ENCODE measurements at regions not wholly inside any gene's neighbourhood (a gene's known extent, or its start where the extent isn't known, plus 50 kb on each side); places are given as distances from the start of the nearest gene placed in this dataset.
"Not testable (repeated sequence)": the region's sequence is repeated elsewhere in the genome, so short reads cannot be mapped to it uniquely, and the experiment has no call there.

DNA sequence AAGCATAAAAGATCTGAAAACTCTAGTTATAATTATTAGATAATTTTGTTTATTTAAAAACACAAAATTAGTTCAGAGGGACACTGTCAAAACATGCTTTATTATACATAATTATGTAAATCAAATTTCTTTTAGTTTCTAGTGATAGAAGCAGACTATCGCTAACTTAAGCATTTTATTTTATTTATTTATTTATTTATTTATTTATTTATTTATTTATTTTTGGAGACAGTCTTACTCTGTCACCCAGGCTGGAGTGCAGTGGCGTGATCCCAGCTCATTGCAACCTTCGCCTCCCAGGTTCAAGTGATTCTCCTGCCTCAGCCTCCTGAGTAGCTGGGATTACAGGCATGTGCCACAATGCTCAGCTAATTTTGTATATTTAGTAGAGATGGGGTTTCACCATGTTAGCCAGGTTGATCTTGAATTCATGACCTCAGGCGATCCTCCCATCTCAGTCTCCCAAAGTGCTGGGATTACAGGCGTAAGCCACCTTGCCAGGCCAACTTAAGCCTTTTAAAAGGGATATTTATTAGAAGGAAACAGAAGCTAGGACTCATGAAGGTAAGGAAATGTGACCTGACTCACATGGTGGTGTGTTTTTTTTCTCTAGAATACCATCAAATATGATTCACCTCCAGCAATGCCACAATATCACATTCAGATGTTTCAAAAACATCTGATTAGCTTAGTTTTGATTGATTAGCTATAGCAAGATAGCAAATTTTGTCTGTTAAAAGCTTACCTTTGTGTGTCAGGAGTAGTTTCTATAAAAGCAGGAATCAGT, 1357.4 kb upstream of the ADGRL4 start:
- CTCF ChIA-PET: no interaction called here

GRCh38 chr1:80359666-80360065, 1353.1 kb upstream of the ADGRL4 start:
- ChIA-PET POLR2A (no interaction called here), CTCF (no interaction called here)

More for the DNA sequence above, 1357.4 kb upstream of the ADGRL4 start:
- POLR2A ChIA-PET: no interaction called here

GRCh38 chr1:80349218-80349617, 1342.7 kb upstream of the ADGRL4 start:
- POLR2A ChIA-PET: no interaction called here
- CTCF ChIA-PET: no interaction called here

- ChIA-PET CTCF (no interaction called here), POLR2A (no interaction called here)
Measured at GRCh38 chr1:80341021-80341420, 1334.5 kb upstream of the ADGRL4 start.

DNA sequence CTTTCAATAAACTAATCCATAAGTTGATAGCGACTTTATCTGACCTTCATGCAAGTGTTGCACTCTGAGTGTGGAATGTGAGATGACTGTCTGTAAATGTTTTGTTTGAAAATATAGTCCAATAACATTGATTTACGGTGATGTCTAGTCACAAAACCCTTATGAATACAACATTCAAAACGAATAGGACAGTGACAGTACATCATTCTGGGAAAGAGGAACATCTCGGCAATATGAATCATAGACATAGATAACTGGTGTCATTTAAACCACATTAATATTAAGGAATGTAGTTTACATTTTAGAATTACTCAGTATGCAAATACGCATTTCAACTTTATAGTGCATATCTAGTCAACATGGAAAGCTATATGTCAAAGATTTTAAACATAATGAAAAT, 1311.6 kb upstream of the ADGRL4 start:
- POLR2A ChIA-PET: no interaction called here
- CTCF ChIA-PET: no interaction called here

GRCh38 chr1:80310703-80311245, 1304.2 kb upstream of the ADGRL4 start:
- ChIA-PET POLR2A (no interaction called here), CTCF (no interaction called here)

- CTCF ChIA-PET: no interaction called here
- POLR2A ChIA-PET: no interaction called here
Measured at GRCh38 chr1:80305466-80305865, 1298.9 kb upstream of the ADGRL4 start.

GRCh38 chr1:80293818-80294217, 1287.3 kb upstream of the ADGRL4 start:
- ChIA-PET POLR2A (no interaction called here), CTCF (no interaction called here)

DNA sequence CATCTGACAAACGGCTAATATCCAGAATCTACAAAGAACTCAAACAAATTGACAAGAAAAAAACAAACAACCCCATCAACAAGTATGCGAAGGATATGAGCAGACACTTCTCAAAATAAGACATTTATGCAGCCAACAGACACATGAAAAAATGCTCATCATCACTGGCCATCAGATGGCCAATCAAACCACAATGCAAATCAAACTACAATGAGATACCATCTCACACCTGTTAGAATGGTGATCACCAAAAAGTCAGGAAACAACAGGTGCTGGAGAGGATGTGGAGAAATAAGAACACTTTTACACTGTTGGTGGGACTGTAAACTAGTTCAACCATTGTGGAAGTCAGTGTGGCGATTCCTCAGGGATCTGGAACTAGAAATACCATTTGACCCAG, 1282.2 kb upstream of the ADGRL4 start:
- POLR2A ChIA-PET, CTCF ChIA-PET: not testable (repeated sequence)

DNA sequence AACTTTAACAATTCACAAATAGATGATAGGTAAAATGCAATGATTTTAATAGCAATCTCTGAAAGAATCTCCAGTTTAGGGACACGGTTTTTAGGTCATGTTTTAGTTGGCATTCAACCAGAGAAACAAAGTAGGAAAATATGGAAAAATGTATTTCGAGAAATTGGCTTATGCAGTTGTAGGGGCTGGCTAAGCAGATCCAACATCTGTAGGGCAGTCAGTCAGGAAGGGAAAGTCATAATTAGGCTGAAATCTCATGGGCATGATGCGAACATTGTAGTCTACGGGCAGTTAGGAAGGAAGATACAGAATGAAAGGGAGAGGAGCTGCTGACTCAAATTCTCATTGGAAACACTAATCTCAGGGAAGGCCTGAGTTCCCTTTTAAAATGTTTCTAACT, 1276.0 kb upstream of the ADGRL4 start:
- ChIA-PET POLR2A (no interaction called here), CTCF (no interaction called here)

- ChIA-PET CTCF (no interaction called here), POLR2A (no interaction called here)
Measured at GRCh38 chr1:80278936-80279335, 1272.4 kb upstream of the ADGRL4 start.

- CTCF ChIA-PET: no interaction called here
Measured at GRCh38 chr1:80274256-80274655, 1267.7 kb upstream of the ADGRL4 start.

GRCh38 chr1:80272495-80272894, 1266.0 kb upstream of the ADGRL4 start:
- ChIA-PET POLR2A (no interaction called here), CTCF (no interaction called here)

More at GRCh38 chr1:80274256-80274655, 1267.7 kb upstream of the ADGRL4 start:
- POLR2A ChIA-PET: no interaction called here

- POLR2A ChIA-PET: no interaction called here
Measured at GRCh38 chr1:80258659-80259058, 1252.1 kb upstream of the ADGRL4 start.

GRCh38 chr1:80251591-80251990, 1245.1 kb upstream of the ADGRL4 start:
- CTCF ChIA-PET: no interaction called here
- POLR2A ChIA-PET: no interaction called here

More at GRCh38 chr1:80258659-80259058, 1252.1 kb upstream of the ADGRL4 start:
- CTCF ChIA-PET: no interaction called here

DNA sequence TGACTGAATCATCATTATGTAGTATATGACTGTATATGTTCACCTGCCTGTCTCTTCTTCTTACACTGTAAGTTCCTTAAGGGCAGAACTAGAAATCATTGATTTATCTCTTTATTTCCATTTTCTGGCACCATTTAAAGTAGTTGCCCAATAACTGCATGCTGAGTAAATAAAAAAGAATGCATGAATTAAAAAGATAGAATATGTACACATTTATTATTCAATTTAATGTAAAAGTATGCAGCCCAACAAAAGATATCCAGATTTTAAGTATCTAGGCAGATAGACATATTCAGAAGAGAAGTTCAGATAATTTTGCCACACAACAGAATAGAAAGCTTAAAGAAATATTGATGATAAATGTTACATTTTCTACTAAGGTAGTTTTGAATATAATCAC, 1244.6 kb upstream of the ADGRL4 start:
- POLR2A ChIA-PET: no interaction called here
- CTCF ChIA-PET: no interaction called here

- CTCF ChIA-PET: no interaction called here
Measured at GRCh38 chr1:80250573-80251168, 1244.1 kb upstream of the ADGRL4 start.

GRCh38 chr1:80249699-80250098, 1243.2 kb upstream of the ADGRL4 start:
- POLR2A ChIA-PET: no interaction called here
- CTCF ChIA-PET: interaction anchor here (0.5 kb wide), 1 partner anchor 43 kb away, joined by 3 read pairs; no protein-coding TSS in a partner anchor

More at GRCh38 chr1:80250573-80251168, 1244.1 kb upstream of the ADGRL4 start:
- POLR2A ChIA-PET: no interaction called here

GRCh38 chr1:80248886-80249285, 1242.4 kb upstream of the ADGRL4 start:
- ChIA-PET POLR2A (no interaction called here), CTCF (no interaction called here)

- ChIA-PET POLR2A (no interaction called here), CTCF (no interaction called here)
Measured at GRCh38 chr1:80245813-80246212, 1239.3 kb upstream of the ADGRL4 start.

GRCh38 chr1:80244372-80244771, 1237.8 kb upstream of the ADGRL4 start:
- CTCF ChIA-PET: no interaction called here
- POLR2A ChIA-PET: no interaction called here

GRCh38 chr1:80241566-80241965, 1235.0 kb upstream of the ADGRL4 start:
- CTCF ChIA-PET: no interaction called here
- POLR2A ChIA-PET: no interaction called here
